NCI-H69 (cell line): ENCODE measurements at regions not wholly inside any gene's neighbourhood (a gene's known extent, or its start where the extent isn't known, plus 50 kb on each side); places are given as distances from the start of the nearest gene placed in this dataset.

Experiments used
- DNase-seq: peaks from one replicate; lab custom pipeline; 2025; lab: John Stamatoyannopoulos, UW

DNA sequence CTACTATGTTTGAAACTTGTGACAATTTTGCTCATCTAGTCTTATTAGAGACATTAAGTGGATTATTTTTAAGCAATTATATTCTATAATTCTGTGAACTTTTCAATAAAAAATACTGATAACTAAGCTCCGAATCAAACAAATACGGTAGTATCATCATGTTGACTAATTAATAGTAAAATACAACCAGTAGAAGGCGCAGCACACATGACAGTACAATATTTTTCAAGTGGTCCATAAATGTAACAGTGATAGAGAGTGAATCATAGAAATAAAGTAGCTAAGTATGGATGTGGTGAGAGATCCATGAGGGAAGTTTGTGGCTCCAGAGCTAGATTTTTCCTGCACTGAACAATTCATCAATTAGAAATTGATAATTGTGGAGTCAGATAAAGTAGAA lies 666.2 kb downstream of the KCTD8 start:
- DNase-seq: no peak

- DNase-seq: no peak
Measured at GRCh38 chr4:43816116-43816515, 632.5 kb downstream of the KCTD8 start.

GRCh38 chr4:43822621-43823020 lies 626.0 kb downstream of the KCTD8 start:
- no peak for DNase-seq

- DNase-seq: no peak
Measured at GRCh38 chr4:43835869-43836268, 612.7 kb downstream of the KCTD8 start.

DNA sequence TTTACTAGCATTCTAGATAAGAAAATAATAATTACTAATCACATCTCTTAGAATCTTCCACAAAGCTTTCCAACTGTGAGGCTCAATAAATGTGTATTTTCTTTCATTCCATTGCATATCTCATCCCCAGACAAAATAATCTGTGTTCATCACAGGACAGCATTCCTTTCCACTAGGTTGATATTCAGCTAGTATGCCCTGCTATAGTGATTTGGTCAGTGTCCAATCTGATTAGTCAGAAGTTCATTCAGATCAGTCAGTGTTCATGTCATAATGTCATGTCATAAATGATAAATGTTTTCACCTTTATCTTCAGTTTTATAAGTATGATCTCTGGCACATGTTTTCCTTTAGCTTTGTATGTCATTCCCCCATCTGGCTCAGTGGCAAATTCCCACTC lies 611.4 kb downstream of the KCTD8 start:
- no peak for DNase-seq

- no peak for DNase-seq
Measured at GRCh38 chr4:43837604-43838003, 611.0 kb downstream of the KCTD8 start.

DNA sequence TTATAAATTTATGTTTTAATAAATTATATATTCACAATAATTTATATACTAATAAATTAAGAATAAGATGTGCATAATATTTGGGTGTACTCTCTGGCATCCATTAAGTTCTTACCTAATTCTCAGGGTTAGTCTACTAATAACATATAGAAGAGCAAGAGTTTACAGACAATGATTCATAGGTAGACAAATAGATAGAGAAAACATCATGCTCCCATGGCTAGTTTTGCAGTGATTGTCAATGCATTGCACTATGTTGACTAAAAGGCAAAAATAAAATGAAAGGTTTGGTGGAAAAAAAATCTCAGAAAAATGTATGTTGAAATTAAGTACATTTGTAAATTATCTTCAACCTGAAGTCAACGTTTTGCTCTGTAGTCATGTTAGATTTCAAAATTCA lies 606.0 kb downstream of the KCTD8 start:
- DNase-seq: no peak

- DNase-seq: no peak
Measured at GRCh38 chr4:43843501-43843900, 605.1 kb downstream of the KCTD8 start.

DNA sequence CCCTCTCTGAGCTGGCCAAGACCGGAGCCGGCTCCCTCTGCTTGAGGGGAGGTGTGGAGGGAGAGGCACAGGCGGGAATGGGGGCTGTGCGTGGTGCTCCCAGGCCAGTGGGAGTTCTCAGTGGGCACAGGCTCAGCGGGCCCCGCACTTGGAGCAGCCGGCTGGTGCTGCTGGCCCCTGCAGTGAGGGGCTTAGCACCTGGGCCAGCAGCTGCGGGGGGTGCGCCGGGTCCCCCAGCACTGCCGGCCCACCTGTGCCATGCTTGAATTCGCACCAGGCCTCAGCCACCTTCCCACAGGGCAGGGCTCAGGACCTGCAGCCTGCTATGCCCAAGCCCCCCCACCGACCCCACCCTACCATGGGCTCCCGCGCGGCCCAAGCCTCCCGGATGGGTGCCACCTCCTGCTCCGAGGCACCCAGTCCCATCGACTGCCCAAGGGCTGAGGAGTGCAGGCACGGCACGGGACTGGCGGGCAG lies 602.5 kb downstream of the KCTD8 start:
- no peak for DNase-seq

DNA sequence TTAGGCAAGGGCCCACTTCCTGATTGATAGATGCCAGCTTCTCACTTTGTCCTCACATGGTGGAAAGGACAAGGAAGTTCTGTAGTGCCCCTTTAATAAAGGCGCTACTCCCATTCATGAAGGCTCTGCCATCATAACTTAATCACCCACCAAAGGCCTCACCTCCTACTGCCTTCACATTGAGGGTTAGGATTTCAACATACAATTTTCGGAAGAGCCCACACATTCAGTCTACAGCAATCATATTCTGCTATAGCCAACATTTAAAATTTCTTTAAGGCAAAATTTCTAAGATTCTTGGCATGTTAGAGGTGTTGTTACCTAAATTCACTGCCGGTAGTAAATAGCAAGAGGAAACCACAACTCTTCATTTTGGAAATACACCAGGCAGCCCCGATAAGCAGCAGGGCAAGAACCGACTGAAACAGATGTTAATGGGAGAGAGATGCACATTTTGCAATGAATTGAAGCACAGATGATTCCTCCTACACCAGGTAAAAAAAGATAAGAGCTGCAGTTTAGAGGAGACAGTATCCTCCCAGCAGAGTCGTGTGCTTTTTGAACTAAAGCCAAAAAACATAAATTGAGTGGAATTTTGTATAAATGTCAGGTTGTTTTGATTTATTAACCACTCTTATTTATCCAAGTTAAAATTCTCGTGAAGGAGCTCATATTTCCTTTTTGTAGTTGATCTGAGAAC lies 594.9 kb downstream of the KCTD8 start:
- DNase-seq: no peak

- peak; percentile 0 for DNase-seq
Measured at GRCh38 chr4:43855283-43855682, 593.3 kb downstream of the KCTD8 start.

DNA sequence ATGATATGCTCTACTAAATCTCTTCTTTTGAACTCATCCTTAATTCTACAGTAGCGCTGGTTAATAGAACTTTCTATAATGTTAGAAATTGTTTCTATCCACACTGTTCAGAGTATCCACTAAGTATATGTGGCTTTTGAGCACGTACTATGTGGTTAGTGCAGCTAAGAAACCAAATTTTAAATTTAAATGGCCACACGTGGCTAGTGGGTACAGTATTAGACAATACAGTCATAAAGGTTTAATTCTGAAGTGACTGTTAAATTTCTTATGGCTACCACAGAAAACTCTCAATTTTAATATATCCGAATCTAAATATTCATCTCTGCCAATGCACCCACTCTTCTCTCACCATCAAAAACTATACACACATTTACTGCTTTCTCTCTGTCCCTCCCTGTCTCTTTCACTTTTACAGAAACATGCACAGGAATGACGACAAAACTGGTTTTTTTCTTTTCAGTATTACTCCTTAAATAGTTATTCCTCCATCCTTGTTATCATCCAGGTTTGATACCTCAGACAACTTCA lies 583.9 kb downstream of the KCTD8 start:
- DNase-seq: no peak

GRCh38 chr4:43867908-43868307 lies 580.7 kb downstream of the KCTD8 start:
- DNase-seq: no peak

DNA sequence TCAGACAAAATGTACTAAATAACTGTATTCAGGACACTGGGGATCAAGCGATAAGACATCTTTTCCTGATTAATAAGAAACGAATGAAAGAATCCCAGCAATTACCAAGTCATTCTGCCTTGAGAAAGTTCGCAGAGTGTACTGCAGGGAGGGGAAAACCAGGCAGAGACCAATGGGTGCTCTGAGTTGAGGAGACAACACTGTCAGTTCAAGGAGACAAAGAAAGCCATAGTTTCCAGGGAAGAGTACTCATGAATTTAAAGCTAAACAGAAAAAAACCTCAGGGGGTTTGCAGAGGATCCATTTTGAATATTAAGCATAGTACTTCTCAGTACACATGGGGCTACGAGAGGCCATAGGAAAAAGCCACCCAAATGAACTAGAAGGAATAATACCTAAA lies 573.0 kb downstream of the KCTD8 start:
- no peak for DNase-seq

- no peak for DNase-seq
Measured at GRCh38 chr4:43882470-43882869, 566.1 kb downstream of the KCTD8 start.

- DNase-seq: no peak
Measured at GRCh38 chr4:43886196-43886595, 562.4 kb downstream of the KCTD8 start.

GRCh38 chr4:43898836-43899235 lies 549.8 kb downstream of the KCTD8 start:
- DNase-seq: no peak

DNA sequence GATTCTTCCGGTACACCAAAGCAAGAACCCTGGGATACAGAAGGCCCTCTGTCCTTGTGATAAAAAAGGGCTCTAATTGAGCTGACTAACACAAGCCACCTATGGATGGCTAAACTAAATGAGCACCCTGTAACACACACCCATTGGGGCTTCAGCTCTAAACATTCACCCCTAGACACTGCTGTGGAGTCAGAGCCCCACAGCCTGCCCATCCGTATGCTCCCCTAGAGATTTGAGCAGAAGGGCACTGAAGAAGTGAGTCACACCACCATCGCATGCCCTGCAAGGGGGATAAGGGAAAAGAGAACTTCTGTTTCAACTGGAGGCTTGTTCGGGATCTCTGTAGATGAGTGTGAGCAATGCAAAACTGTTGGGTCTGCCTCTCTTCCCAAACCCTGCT lies 545.2 kb downstream of the KCTD8 start:
- no peak for DNase-seq

- no peak for DNase-seq
Measured at GRCh38 chr4:43918377-43918776, 530.2 kb downstream of the KCTD8 start.

DNA sequence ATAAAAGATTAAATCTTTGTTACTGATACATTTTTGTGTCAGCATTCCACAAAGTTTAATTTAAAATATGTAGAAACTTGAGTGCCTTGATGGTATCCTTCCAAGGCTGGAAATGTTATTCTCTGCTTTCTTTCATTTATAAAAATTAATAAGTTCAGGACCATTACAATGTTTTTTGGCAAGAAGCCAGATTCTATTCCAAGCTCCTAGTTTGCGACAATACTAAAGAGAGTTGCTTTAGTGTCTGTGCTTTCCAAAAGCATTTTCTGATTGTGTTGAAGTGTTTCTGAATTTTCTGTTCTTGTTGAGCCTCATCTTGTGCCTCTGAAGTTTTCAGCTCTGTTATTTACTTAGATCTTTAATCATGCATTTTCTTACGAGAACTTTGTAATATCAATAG lies 516.2 kb downstream of the KCTD8 start:
- no peak for DNase-seq

DNA sequence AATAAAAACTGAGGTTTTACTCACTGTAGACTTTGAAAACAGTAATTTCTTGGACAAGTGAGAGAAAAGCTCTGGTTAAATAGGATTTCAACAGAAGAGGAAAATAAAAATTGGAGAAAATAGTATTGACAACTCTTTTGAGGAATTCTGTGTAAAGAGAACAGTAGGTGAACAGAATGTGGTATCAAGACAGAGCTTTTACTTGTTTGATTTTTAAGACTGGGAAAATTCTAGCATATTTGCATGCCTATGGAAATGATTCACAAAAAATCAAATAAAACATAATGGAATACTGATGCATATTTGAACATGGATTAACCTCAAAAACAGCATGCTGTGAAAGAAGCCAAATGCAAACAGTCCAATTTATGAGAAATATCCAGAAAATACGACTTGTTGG lies 504.6 kb downstream of the KCTD8 start:
- DNase-seq: no peak

- DNase-seq: no peak
Measured at GRCh38 chr4:43959976-43960375, 488.6 kb downstream of the KCTD8 start.

GRCh38 chr4:43968011-43968410 lies 480.6 kb downstream of the KCTD8 start:
- DNase-seq: no peak

DNA sequence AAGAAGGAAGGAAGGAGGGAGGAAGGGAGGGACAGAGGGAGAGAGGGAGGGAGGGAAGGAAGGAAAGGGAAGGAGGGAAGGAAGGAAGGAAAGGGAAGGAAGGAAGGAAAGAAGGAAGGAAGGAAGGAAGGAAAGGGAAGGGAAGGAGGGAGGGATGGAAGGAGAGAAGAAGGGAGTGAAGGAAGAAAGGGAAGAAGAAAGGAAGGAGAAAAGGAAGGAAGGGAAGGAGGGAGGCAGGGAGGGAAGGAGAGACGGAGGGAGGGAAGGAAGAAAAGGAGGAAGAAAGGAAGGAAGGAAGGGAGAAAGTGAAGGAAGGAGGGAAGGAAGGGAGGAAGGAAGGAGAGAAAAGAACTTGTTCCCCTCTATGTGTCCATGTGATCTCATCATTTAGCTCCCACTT lies 465.0 kb downstream of the KCTD8 start:
- no peak for DNase-seq
